IMR-90 (cell line): ENCODE measurements at regions not wholly inside any gene's neighbourhood (a gene's known extent, or its start where the extent isn't known, plus 50 kb on each side); places are given as distances from the start of the nearest gene placed in this dataset.
A peak's percentile ranks its signal among the peaks of the same experiment; 100 is the strongest.

ENCODE experiments used
- ATAC-seq: fragments of 200-7000 bp; cut with Tn5 transposase; 2 replicates; pipeline ENCODE4 v1.9.1; 2020; ENCODE audit warnings: low read depth, mild to moderate bottlenecking, moderate library complexity
- BruUV-seq: library from RNA; stranded (reverse); fragments of 400-500 nt; replicated peaks from 2 replicates; lab custom pipeline; 2021; lab: Mats Ljungman, UMichigan
- CTCF ChIA-PET: fragments of 300-600 bp; formaldehyde crosslinking; extraction: SDS; loops from one replicate; lab custom pipeline; 2021; ENCODE audit warnings: antibody characterized with exemption; lab: Yijun Ruan, JAX
- POLR2A ChIA-PET: fragments of 300-600 bp; sonication (Branson Sonifier 250); formaldehyde crosslinking; loops from one replicate; lab custom pipeline; 2022; ENCODE audit warnings: antibody characterized with exemption; ENCODE audit not compliant: unreplicated experiment; lab: Charles Lee
- DNase-seq: peaks from one replicate; pipeline ENCODE4 v3.0.0; 2013
- H2AFZ ChIP-seq: replicated peaks from 2 replicates; pipeline ENCODE3; 2013; ENCODE audit warnings: low read length, mild to moderate bottlenecking; ENCODE audit not compliant: poor library complexity
- H2AK5ac ChIP-seq: 2 replicates; pipeline ENCODE4 v1.6.1; 2013; ENCODE audit warnings: low read depth, low read length, inconsistent platforms
- H2AK9ac ChIP-seq: replicated peaks from 2 replicates; pipeline ENCODE3; 2013; ENCODE audit warnings: mild to moderate bottlenecking, low read depth, low read length, moderate library complexity; ENCODE audit not compliant: poor library complexity
- H2BK120ac ChIP-seq: 2 replicates; pipeline ENCODE4 v1.6.1; 2013; ENCODE audit warnings: low read depth, low read length, inconsistent platforms
- H2BK15ac ChIP-seq: 3 replicates; pipeline ENCODE4 v1.6.1; 2013; ENCODE audit warnings: low read depth, low read length, inconsistent platforms
- H2BK20ac ChIP-seq: 2 replicates; pipeline ENCODE4 v1.6.1; 2013; ENCODE audit warnings: low read depth, mild to moderate bottlenecking, inconsistent platforms, low read length, moderate library complexity
- H2BK5ac ChIP-seq: 2 replicates; pipeline ENCODE4 v1.6.1; 2013; ENCODE audit warnings: mild to moderate bottlenecking, low read depth, low read length, inconsistent platforms; ENCODE audit not compliant: poor library complexity, severe bottlenecking
- H3K14ac ChIP-seq: replicated peaks from 2 replicates; pipeline ENCODE4 v1.6.1; 2013; ENCODE audit warnings: low read depth, low read length, inconsistent platforms
- H3K18ac ChIP-seq: 2 replicates; pipeline ENCODE4 v1.6.1; 2013; ENCODE audit warnings: low read depth, low read length, control low read depth
- H3K23ac ChIP-seq: 2 replicates; pipeline ENCODE4 v1.6.1; 2013; ENCODE audit warnings: low read depth, low read length, inconsistent platforms
- H3K27ac ChIP-seq: 2 replicates; pipeline ENCODE4 v1.5.1; 2013; ENCODE audit warnings: mild to moderate bottlenecking, control low read depth, low read length; ENCODE audit not compliant: insufficient read depth
- H3K27me3 ChIP-seq: 2 replicates; pipeline ENCODE4 v1.6.1; 2013; ENCODE audit warnings: low read length; ENCODE audit not compliant: control insufficient read depth, insufficient read depth
- H3K36me3 ChIP-seq: 2 replicates; pipeline ENCODE4 v1.6.1; 2013; ENCODE audit warnings: low read length, mixed read lengths; ENCODE audit not compliant: control insufficient read depth, insufficient read depth
- H3K4ac ChIP-seq: 2 replicates; pipeline ENCODE4 v1.6.1; 2013; ENCODE audit warnings: low read depth, low read length, inconsistent platforms
- H3K4me1 ChIP-seq: 2 replicates; pipeline ENCODE4 v1.6.1; 2013; ENCODE audit warnings: low read length, mixed read lengths; ENCODE audit not compliant: control insufficient read depth, insufficient read depth
- H3K4me2 ChIP-seq: 2 replicates; pipeline ENCODE4 v1.6.1; 2013; ENCODE audit warnings: low read depth, mild to moderate bottlenecking, control low read depth, low read length, moderate library complexity
- H3K4me3 ChIP-seq: 2 replicates; pipeline ENCODE4 v1.5.1; 2013; ENCODE audit warnings: low read depth, mild to moderate bottlenecking, control low read depth, low read length, moderate library complexity; ENCODE audit not compliant: insufficient read depth
- H3K56ac ChIP-seq: 2 replicates; pipeline ENCODE4 v1.6.1; 2013; ENCODE audit warnings: low read length, inconsistent platforms; ENCODE audit not compliant: insufficient read depth; ENCODE audit errors: extremely low read depth
- H3K79me1 ChIP-seq, 2 experiments: 2 replicates each; pipeline ENCODE4 v1.6.1; 2013; ENCODE audit warnings: low read length in 2 of 2, inconsistent platforms in 1 of 2, low read depth in 1 of 2
- H3K9ac ChIP-seq: 2 replicates; pipeline ENCODE4 v1.6.1; 2013; ENCODE audit warnings: low read depth, low read length, control low read depth
- H3K9me1 ChIP-seq: 2 replicates; pipeline ENCODE4 v1.6.1; 2013; ENCODE audit warnings: low read length, inconsistent platforms; ENCODE audit not compliant: insufficient read depth
- H3K9me3 ChIP-seq: 2 replicates; pipeline ENCODE4 v1.6.1; 2013; ENCODE audit warnings: low read length; ENCODE audit not compliant: control insufficient read depth, insufficient read depth
- H4K20me1 ChIP-seq: 2 replicates; pipeline ENCODE4 v1.6.1; 2013; ENCODE audit warnings: low read length, inconsistent platforms; ENCODE audit not compliant: insufficient read depth
- H4K5ac ChIP-seq: 2 replicates; pipeline ENCODE4 v1.6.1; 2013; ENCODE audit warnings: mild to moderate bottlenecking, low read depth, low read length, control low read depth
- H4K8ac ChIP-seq, 2 experiments: 2 replicates each; pipeline ENCODE4 v1.6.1; 2013; ENCODE audit warnings: low read depth in 2 of 2, low read length in 2 of 2, control low read depth in 1 of 2, inconsistent platforms in 1 of 2
- H4K91ac ChIP-seq: 2 replicates; pipeline ENCODE4 v1.6.1; 2013; ENCODE audit warnings: low read depth, low read length, inconsistent platforms; ENCODE audit not compliant: insufficient read depth
- CEBPB ChIP-seq: IDR thresholded peaks from 2 replicates; pipeline ENCODE4 v1.6.1; 2012; ENCODE audit warnings: low read depth, low read length, improper control_type of control experiment
- CHD1 ChIP-seq: IDR thresholded peaks from 2 replicates; pipeline ENCODE4 v1.6.1; 2012; ENCODE audit warnings: low read depth, low read length, improper control_type of control experiment
- WGBS, 2 experiments: methylation state at CpG; one replicate each; pipeline versions ENCODE4 v1.1.5 to v1.1.7; 2013; ENCODE audit warnings: missing lambda C conversion rate in 2 of 2; ENCODE audit not compliant: insufficient read length in 1 of 2; ENCODE audit errors: extremely low coverage in 2 of 2; 5-methylcytosine and 5-hydroxymethylcytosine counted together
- dilution Hi-C: fragments of 300-500 bp; cut with HindIII; formaldehyde crosslinking; loops from one replicate; pipeline ENCODE4 v1.14.3; 2018; ENCODE audit warnings: low sequenced_read_pairs; ENCODE audit not compliant: unreplicated experiment
- in situ Hi-C: fragments of 300-500 bp; cut with MboI; formaldehyde crosslinking; loops from 3 replicates; pipeline ENCODE4 v1.14.3; 2019; ENCODE audit warnings: low sequenced_read_pairs, inconsistent platforms, mixed read lengths
- intact Hi-C: fragments of 100-400 bp; cut with micrococcal nuclease; formaldehyde crosslinking; loops from 2 replicates; pipeline ENCODE4 v1.10.0; 2022

GRCh38 chr2:238601433-238602222 is 174.9 kb downstream of the ASB1 start:
- no TSS peak for BruUV-seq
- Histone ChIP-seq H3K4ac (no peak overlapping the region), H3K14ac (no peak overlapping the region), H3K27ac (no peak overlapping the region), H3K18ac (no peak overlapping the region), H3K9ac (no peak overlapping the region), H3K4me2 (no peak overlapping the region), H4K91ac (no peak overlapping the region), H2BK5ac (no peak overlapping the region), H2BK15ac (no peak overlapping the region), H2AK5ac (no peak overlapping the region; the same call in 1 of the 2 replicates), H3K79me1 (no peaks in the 10 kb centered on the region), H3K9me3 (no peaks in the 10 kb centered on the region), H4K20me1 (no peaks in the 10 kb centered on the region), H3K36me3 (no peaks in the 10 kb centered on the region), H2AFZ (peak overlapping the region; percentile 5), H2AK9ac (no peak overlapping the region), H3K56ac (no peak overlapping the region), H3K4me1 (peaks cover 11% of the 10 kb centered on the region; the same call in 1 of the 2 replicates), H4K8ac (no peak overlapping the region), H2BK120ac (no peak overlapping the region), H3K23ac (no peak overlapping the region), H3K27me3 (no peaks in the 10 kb centered on the region), H2BK20ac (no peak overlapping the region), H4K5ac (no peak overlapping the region), H3K9me1 (no peaks in the 10 kb centered on the region), H3K4me3 (no peak overlapping the region)
- intact Hi-C loops (no loop called here), in situ Hi-C loops (no loop called here), dilution Hi-C loops (no loop called here)
- ATAC-seq (peak; percentile 38), DNase-seq (peak; percentile 28)
- TF ChIP-seq CHD1 (no peak), CEBPB (0 out of 2 replicates have a peak, but pooled peaks have one; percentile 20)
- ChIA-PET CTCF (interaction anchor here (1.0 kb wide), 1 partner anchor 183 kb away, joined by 3 read pairs; no protein-coding TSS in a partner anchor), POLR2A (no interaction called here)
- 0% methylated on average over 2 of the region's 11 CpGs; no CpG with 5 or more reads in 1 of the 2 experiments for WGBS, 2 experiments
